ENCODE measurements at regions not wholly inside any gene's neighbourhood (a gene's known extent, or its start where the extent isn't known, plus 50 kb on each side); places are given as distances from the start of the nearest gene placed in this dataset.

- DNase-seq: no peak
- intact Hi-C loops (cut with micrococcal nuclease): no loop called here
- no peaks in the 10 kb centered on the region for H3K36me3 Mint-ChIP-seq (ENCODE audit: low read depth)
- H3K4me3 Mint-ChIP-seq: no peak overlapping the region
- H3K4me1 Mint-ChIP-seq (ENCODE audit: low read depth): no peaks in the 10 kb centered on the region
- peaks cover 3% of the 10 kb centered on the region for H3K9me3 Mint-ChIP-seq
- H3K27me3 Mint-ChIP-seq (ENCODE audit: low read depth): peaks cover 6% of the 10 kb centered on the region
- no peak overlapping the region for H3K27ac Mint-ChIP-seq
- CTCF ChIA-PET: no interaction called here
Measured at GRCh38 chr3:160125258-160125657, 100.0 kb upstream of the C3orf80 start.

- no peaks in the 10 kb centered on the region for H3K9me3 Mint-ChIP-seq
- H3K27me3 Mint-ChIP-seq (ENCODE audit: low read depth): peaks cover 6% of the 10 kb centered on the region
- H3K27ac Mint-ChIP-seq: no peak overlapping the region
- intact Hi-C loops (cut with micrococcal nuclease): no loop called here
- CTCF ChIA-PET: no interaction called here
- no peaks in the 10 kb centered on the region for H3K36me3 Mint-ChIP-seq (ENCODE audit: low read depth)
- H3K4me3 Mint-ChIP-seq: no peak overlapping the region
- no peaks in the 10 kb centered on the region for H3K4me1 Mint-ChIP-seq (ENCODE audit: low read depth)
- no peak for DNase-seq
Measured at GRCh38 chr3:160126051-160126450, 99.2 kb upstream of the C3orf80 start.

- intact Hi-C loops (cut with micrococcal nuclease): no loop called here
- Mint-ChIP-seq H3K9me3 (no peaks in the 10 kb centered on the region), H3K27ac (no peak overlapping the region), H3K4me3 (no peak overlapping the region), H3K4me1 (ENCODE audit: low read depth) (no peaks in the 10 kb centered on the region), H3K36me3 (ENCODE audit: low read depth) (no peaks in the 10 kb centered on the region), H3K27me3 (ENCODE audit: low read depth) (peaks cover 6% of the 10 kb centered on the region)
- no peak for DNase-seq
- CTCF ChIA-PET: no interaction called here
Measured at GRCh38 chr3:160126761-160127160, 98.5 kb upstream of the C3orf80 start.

- peaks cover 6% of the 10 kb centered on the region for H3K27me3 Mint-ChIP-seq (ENCODE audit: low read depth)
- H3K4me3 Mint-ChIP-seq: no peak overlapping the region
- no peaks in the 10 kb centered on the region for H3K9me3 Mint-ChIP-seq
- H3K36me3 Mint-ChIP-seq (ENCODE audit: low read depth): no peaks in the 10 kb centered on the region
- no peak for DNase-seq
- no peak overlapping the region for H3K27ac Mint-ChIP-seq
- no peaks in the 10 kb centered on the region for H3K4me1 Mint-ChIP-seq (ENCODE audit: low read depth)
- intact Hi-C loops (cut with micrococcal nuclease): no loop called here
- CTCF ChIA-PET: interaction anchor here (1.6 kb wide), 1 partner anchor 242 kb away, joined by 3 read pairs; no protein-coding TSS in a partner anchor
Measured at GRCh38 chr3:160127308-160127707, 97.9 kb upstream of the C3orf80 start.

- intact Hi-C loops (cut with micrococcal nuclease): no loop called here
- H3K4me1 Mint-ChIP-seq (ENCODE audit: low read depth): no peaks in the 10 kb centered on the region
- CTCF ChIA-PET: interaction anchor here (1.6 kb wide), 1 partner anchor 242 kb away, joined by 3 read pairs; no protein-coding TSS in a partner anchor
- peaks cover 6% of the 10 kb centered on the region for H3K27me3 Mint-ChIP-seq (ENCODE audit: low read depth)
- no peak for DNase-seq
- H3K4me3 Mint-ChIP-seq: no peak overlapping the region
- no peaks in the 10 kb centered on the region for H3K9me3 Mint-ChIP-seq
- H3K36me3 Mint-ChIP-seq (ENCODE audit: low read depth): no peaks in the 10 kb centered on the region
- H3K27ac Mint-ChIP-seq: no peak overlapping the region
Measured at GRCh38 chr3:160128056-160128455, 97.2 kb upstream of the C3orf80 start.

GRCh38 chr3:160129459-160130061, 95.7 kb upstream of the C3orf80 start:
- Mint-ChIP-seq H3K27me3 (ENCODE audit: low read depth) (peaks cover 6% of the 10 kb centered on the region), H3K9me3 (no peaks in the 10 kb centered on the region), H3K36me3 (ENCODE audit: low read depth) (no peaks in the 10 kb centered on the region), H3K4me1 (ENCODE audit: low read depth) (no peaks in the 10 kb centered on the region), H3K27ac (no peak overlapping the region), H3K4me3 (no peak overlapping the region)
- intact Hi-C loops (cut with micrococcal nuclease): loop anchor here (5.0 kb wide), 1 partner anchor 142 kb away; the partner anchor contains the start of gene IL12A
- no peak for DNase-seq
- CTCF ChIA-PET: no interaction called here

- CTCF ChIA-PET: no interaction called here
- Mint-ChIP-seq H3K9me3 (no peaks in the 10 kb centered on the region), H3K27ac (no peak overlapping the region), H3K36me3 (ENCODE audit: low read depth) (no peaks in the 10 kb centered on the region), H3K4me3 (no peak overlapping the region), H3K4me1 (ENCODE audit: low read depth) (no peaks in the 10 kb centered on the region), H3K27me3 (ENCODE audit: low read depth) (peaks cover 6% of the 10 kb centered on the region)
- intact Hi-C loops (cut with micrococcal nuclease): loop anchor here (5.0 kb wide), 1 partner anchor 143 kb away; the partner anchor contains the start of gene IL12A
- no peak for DNase-seq
Measured at GRCh38 chr3:160130071-160130470, 95.2 kb upstream of the C3orf80 start.

GRCh38 chr3:160130950-160131349, 94.3 kb upstream of the C3orf80 start:
- CTCF ChIA-PET: no interaction called here
- no peaks in the 10 kb centered on the region for H3K9me3 Mint-ChIP-seq
- H3K27ac Mint-ChIP-seq: no peak overlapping the region
- intact Hi-C loops (cut with micrococcal nuclease): loop anchor here (5.0 kb wide), 1 partner anchor 144 kb away; the partner anchor contains the start of gene IL12A
- H3K27me3 Mint-ChIP-seq (ENCODE audit: low read depth): peaks cover 6% of the 10 kb centered on the region
- no peak overlapping the region for H3K4me3 Mint-ChIP-seq
- no peaks in the 10 kb centered on the region for H3K36me3 Mint-ChIP-seq (ENCODE audit: low read depth)
- no peaks in the 10 kb centered on the region for H3K4me1 Mint-ChIP-seq (ENCODE audit: low read depth)
- DNase-seq: no peak

GRCh38 chr3:160132226-160132625, 93.0 kb upstream of the C3orf80 start:
- intact Hi-C loops (cut with micrococcal nuclease): loop anchor here (2.0 to 5.0 kb wide), 2 partner anchors 99 to 145 kb away; partner anchors contain the start of gene IL12A
- H3K27me3 Mint-ChIP-seq (ENCODE audit: low read depth): peaks cover 6% of the 10 kb centered on the region
- H3K27ac Mint-ChIP-seq: no peak overlapping the region
- no peaks in the 10 kb centered on the region for H3K4me1 Mint-ChIP-seq (ENCODE audit: low read depth)
- CTCF ChIA-PET: no interaction called here
- DNase-seq: no peak
- no peak overlapping the region for H3K4me3 Mint-ChIP-seq
- no peaks in the 10 kb centered on the region for H3K9me3 Mint-ChIP-seq
- H3K36me3 Mint-ChIP-seq (ENCODE audit: low read depth): no peaks in the 10 kb centered on the region

GRCh38 chr3:160133757-160134156, 91.5 kb upstream of the C3orf80 start:
- H3K4me1 Mint-ChIP-seq (ENCODE audit: low read depth): no peaks in the 10 kb centered on the region
- intact Hi-C loops (cut with micrococcal nuclease): loop anchor here (2.0 to 5.0 kb wide), 2 partner anchors 101 to 146 kb away; partner anchors contain the start of gene IL12A
- H3K36me3 Mint-ChIP-seq (ENCODE audit: low read depth): no peaks in the 10 kb centered on the region
- H3K27me3 Mint-ChIP-seq (ENCODE audit: low read depth): peaks cover 4% of the 10 kb centered on the region
- no peak overlapping the region for H3K27ac Mint-ChIP-seq
- H3K9me3 Mint-ChIP-seq: no peaks in the 10 kb centered on the region
- no peak for DNase-seq
- H3K4me3 Mint-ChIP-seq: no peak overlapping the region
- CTCF ChIA-PET: interaction anchor here (0.8 kb wide), 1 partner anchor 101 kb away, joined by 4 read pairs; no protein-coding TSS in a partner anchor

- Mint-ChIP-seq H3K27ac (no peak overlapping the region), H3K27me3 (ENCODE audit: low read depth) (peaks cover under 1% of the 10 kb centered on the region), H3K9me3 (no peaks in the 10 kb centered on the region), H3K4me3 (no peak overlapping the region), H3K4me1 (ENCODE audit: low read depth) (no peaks in the 10 kb centered on the region), H3K36me3 (ENCODE audit: low read depth) (no peaks in the 10 kb centered on the region)
- DNase-seq: no peak
- intact Hi-C loops (cut with micrococcal nuclease): loop anchor here (5.0 kb wide), 1 partner anchor 147 kb away; the partner anchor contains the start of gene IL12A
- CTCF ChIA-PET: interaction anchor here (0.8 kb wide), 1 partner anchor 102 kb away, joined by 4 read pairs; no protein-coding TSS in a partner anchor
Measured at GRCh38 chr3:160134454-160134853, 90.8 kb upstream of the C3orf80 start.

GRCh38 chr3:160134964-160135363, 90.3 kb upstream of the C3orf80 start:
- no peak overlapping the region for H3K27ac Mint-ChIP-seq
- H3K9me3 Mint-ChIP-seq: no peaks in the 10 kb centered on the region
- H3K4me1 Mint-ChIP-seq (ENCODE audit: low read depth): no peaks in the 10 kb centered on the region
- CTCF ChIA-PET: no interaction called here
- H3K36me3 Mint-ChIP-seq (ENCODE audit: low read depth): no peaks in the 10 kb centered on the region
- intact Hi-C loops (cut with micrococcal nuclease): loop anchor here (5.0 kb wide), 1 partner anchor 148 kb away; the partner anchor contains the start of gene IL12A
- no peak for DNase-seq
- no peaks in the 10 kb centered on the region for H3K27me3 Mint-ChIP-seq (ENCODE audit: low read depth)
- H3K4me3 Mint-ChIP-seq: no peak overlapping the region

GRCh38 chr3:160135851-160136250, 89.4 kb upstream of the C3orf80 start:
- intact Hi-C loops (cut with micrococcal nuclease): no loop called here
- Mint-ChIP-seq H3K4me1 (ENCODE audit: low read depth) (peaks cover 3% of the 10 kb centered on the region), H3K36me3 (ENCODE audit: low read depth) (no peaks in the 10 kb centered on the region), H3K27ac (no peak overlapping the region), H3K9me3 (no peaks in the 10 kb centered on the region), H3K4me3 (no peak overlapping the region), H3K27me3 (ENCODE audit: low read depth) (peaks cover 3% of the 10 kb centered on the region)
- no peak for DNase-seq
- CTCF ChIA-PET: no interaction called here
